ENCODE measurements at regions not wholly inside any gene's neighbourhood (a gene's known extent, or its start where the extent isn't known, plus 50 kb on each side); places are given as distances from the start of the nearest gene placed in this dataset.

DNA sequence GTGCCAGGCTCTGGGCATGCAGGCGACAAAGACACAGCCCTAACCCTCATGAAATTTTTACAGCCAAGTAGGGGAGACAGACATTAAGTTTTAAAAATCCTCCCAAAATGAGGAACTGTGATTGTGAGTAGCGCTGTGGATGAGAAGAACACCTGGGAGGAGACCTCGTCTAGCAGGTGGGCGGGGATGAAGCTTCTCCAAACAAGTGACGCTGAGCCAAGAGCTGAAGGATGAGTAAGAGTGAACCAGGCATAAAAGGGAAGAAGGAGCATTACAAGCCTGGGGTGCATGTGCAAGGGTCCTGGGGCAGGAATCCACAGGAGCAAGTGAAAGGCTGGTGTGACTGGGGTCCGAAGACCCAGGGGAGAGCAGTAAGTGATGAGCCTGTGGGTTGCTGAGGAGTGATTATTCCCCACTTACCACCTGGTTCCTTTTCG lies 149.4 kb upstream of the HS3ST2 start:
- TF ChIP-seq, protein P1, sequence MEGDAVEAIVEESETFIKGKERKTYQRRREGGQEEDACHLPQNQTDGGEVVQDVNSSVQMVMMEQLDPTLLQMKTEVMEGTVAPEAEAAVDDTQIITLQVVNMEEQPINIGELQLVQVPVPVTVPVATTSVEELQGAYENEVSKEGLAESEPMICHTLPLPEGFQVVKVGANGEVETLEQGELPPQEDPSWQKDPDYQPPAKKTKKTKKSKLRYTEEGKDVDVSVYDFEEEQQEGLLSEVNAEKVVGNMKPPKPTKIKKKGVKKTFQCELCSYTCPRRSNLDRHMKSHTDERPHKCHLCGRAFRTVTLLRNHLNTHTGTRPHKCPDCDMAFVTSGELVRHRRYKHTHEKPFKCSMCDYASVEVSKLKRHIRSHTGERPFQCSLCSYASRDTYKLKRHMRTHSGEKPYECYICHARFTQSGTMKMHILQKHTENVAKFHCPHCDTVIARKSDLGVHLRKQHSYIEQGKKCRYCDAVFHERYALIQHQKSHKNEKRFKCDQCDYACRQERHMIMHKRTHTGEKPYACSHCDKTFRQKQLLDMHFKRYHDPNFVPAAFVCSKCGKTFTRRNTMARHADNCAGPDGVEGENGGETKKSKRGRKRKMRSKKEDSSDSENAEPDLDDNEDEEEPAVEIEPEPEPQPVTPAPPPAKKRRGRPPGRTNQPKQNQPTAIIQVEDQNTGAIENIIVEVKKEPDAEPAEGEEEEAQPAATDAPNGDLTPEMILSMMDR (IDR thresholded peaks at IDR 0.05; ENCODE audit: low read depth, low read length), result no peak
- DNase-seq (ENCODE audit: extremely low read depth, low read depth), result no peak

DNA sequence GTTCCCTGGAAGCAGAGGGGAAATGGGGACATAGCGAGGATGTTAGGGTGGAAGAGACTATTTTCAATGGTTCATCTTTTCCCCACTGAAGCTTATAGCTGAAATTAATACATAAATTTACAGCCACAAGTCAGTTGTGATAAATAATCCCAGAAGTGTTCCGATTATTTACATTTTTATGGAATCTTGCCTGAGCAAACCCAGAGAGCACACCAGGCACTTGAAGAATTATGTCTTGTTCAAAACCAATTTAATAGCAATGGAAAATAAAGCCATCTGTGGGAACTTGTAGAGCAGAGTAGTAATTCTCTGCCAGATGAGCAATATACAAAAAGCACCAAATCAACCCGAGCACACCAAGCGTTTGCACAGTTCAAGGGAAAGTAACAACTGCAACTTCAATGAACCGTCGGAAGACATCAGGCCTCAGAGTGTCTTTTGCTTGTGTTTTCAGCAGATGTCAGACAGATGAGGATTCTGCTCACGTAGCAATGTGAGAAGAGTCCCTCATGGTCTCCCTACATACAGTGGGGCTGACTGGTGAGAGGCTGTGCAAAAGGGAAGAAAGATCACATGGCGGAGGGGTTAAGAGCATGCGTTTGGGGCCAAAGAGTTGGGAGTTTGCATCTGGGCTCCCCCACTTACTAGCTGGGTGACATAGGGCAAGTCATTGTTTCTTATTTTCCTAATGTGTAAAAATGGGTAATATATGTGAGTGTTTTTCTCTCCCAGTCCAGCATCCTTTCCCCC lies 148.7 kb upstream of the HS3ST2 start:
- TF ChIP-seq, protein P1 (IDR thresholded peaks at IDR 0.05; ENCODE audit: low read depth, low read length), result no peak
- DNase-seq (ENCODE audit: extremely low read depth, low read depth), result no peak

DNA sequence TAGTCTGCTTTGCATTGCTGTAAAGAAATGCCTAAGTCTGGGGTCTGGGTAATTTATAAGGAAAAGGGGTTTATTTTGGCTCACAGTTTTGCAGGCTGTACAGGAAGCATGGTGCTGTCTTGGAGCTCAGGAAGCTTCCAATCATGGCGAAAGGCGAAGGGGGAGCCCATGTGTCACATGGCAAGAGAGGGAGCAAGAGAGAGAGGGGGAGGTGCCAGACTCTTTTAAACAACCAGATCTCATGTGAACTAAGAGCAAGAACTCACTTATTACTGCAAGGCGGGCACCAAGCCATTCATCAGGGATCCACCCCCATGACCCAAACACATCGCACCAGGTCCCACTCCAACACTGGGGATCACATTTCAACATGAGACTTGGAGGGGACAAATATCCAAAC lies 148.2 kb upstream of the HS3ST2 start:
- no peak for DNase-seq (ENCODE audit: extremely low read depth, low read depth)
- TF ChIP-seq, protein P1 (IDR thresholded peaks at IDR 0.05; ENCODE audit: low read depth, low read length), result no peak

DNA sequence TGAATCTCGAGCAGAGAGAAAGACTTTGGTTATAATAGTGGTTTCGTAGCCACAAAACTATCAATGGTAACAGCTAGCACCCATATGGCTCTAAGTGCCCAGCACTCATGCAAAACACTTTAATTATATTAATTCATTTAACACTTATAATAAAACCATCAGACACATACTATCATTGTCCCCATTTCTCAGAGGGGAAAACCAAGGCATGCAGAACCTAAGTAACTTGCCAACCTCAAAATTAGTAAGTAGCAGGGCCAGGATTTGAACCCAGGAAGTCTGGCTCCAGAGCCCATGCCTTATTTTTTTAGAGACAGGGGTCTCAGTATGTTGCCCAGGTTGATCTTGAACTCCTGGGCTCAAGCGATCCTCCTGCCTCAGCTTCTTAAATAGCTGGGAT lies 145.6 kb upstream of the HS3ST2 start:
- TF ChIP-seq, protein P1 (IDR thresholded peaks at IDR 0.05; ENCODE audit: low read depth, low read length), result no peak
- DNase-seq (ENCODE audit: extremely low read depth, low read depth), result no peak

DNA sequence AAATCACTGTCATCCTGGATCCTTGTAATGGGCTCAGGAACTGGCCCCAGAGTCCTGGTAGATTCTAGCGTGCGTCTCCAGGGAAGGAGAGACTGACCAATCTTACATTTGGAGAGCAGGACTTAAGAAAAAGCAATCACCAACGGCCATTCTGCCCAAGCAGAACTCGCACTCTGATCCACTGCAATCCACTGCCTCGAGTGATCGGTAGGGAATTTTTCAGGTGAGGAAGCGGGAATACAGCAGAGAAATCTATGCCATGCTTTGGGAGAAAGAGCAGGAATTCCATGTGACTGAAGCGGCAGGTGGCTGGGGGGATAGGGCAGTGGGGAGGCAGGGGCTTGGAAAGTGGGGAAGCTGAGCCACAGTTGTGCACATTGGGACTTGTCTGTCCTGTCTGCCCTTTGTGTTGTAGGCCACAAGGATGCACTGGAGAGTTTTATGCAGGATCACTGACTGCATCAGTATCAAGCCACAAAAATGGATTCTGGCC lies 143.9 kb upstream of the HS3ST2 start:
- TF ChIP-seq, protein P1 (IDR thresholded peaks at IDR 0.05; ENCODE audit: low read depth, low read length), result no peak
- DNase-seq (ENCODE audit: extremely low read depth, low read depth), result no peak

DNA sequence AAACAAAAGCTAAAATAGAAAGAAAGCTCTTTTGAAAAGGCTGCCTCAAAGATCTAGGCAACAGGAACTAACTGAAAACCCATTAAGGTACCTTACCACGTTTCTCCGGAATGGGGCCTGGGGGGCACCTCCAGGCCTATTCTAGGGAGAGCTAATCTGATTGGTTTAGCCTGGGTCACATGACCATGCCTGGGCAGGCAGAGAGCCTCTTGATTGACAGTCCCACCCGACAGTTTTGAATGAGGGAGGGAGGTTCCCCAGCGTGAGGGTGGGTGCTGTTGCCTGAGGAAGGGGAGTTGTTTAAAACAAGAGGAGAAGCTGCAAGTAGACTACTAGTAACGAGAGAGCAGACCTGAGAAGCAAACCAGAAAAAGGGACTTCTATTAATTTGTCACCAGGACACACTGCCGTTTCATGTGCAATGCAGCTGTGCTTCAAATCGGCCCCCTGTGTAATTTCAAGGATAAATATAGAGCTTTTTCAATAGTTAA lies 143.4 kb upstream of the HS3ST2 start:
- TF ChIP-seq, protein P1 (IDR thresholded peaks at IDR 0.05; ENCODE audit: low read depth, low read length), result no peak
- DNase-seq (ENCODE audit: extremely low read depth, low read depth), result no peak

DNA sequence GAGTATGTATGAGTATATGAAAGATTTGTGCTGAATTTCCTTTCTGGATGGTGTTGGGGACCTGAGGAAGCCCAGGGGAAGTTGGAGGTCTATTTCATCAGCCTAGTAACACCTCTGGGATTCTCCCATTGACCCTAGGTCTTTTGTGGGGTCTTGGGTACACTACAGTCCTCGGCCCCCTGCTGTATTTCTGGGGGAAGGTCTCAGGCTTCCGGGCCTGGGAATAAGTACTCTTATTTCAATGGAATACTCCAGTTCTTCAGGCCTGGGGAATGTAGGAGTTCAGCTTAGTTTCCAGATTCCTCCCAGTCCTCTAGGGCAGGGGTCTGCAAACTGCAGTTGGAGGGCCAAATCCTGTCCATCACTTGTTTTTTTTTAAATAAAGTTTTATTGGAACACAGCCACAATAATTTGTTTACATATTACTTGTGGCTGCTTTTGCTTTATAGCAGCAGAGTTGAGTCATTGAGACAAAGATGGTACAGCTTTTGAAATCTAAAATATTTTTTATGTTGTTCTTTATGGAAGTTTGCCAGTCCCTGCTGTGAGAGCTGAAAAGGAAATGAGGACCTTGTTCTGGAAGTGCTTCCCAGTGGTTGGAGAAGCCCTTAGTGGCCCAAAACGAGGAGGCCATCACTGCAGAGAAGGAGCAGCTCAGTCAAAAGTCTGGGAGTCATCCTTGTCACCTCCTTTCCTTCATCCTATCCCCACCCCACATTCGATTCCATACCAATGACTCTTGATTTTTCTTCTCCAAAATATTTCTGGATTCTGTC lies 142.5 kb upstream of the HS3ST2 start:
- TF ChIP-seq, protein P1 (IDR thresholded peaks at IDR 0.05; ENCODE audit: low read depth, low read length), result no peak

More for the DNA sequence above, 142.5 kb upstream of the HS3ST2 start:
- DNase-seq (ENCODE audit: extremely low read depth, low read depth), result no peak

All from AG09319 (cell line).